ENCODE measurements at regions not wholly inside any gene's neighbourhood (a gene's known extent, or its start where the extent isn't known, plus 50 kb on each side); places are given as distances from the start of the nearest gene placed in this dataset.

- TF ChIP-seq, protein P1, sequence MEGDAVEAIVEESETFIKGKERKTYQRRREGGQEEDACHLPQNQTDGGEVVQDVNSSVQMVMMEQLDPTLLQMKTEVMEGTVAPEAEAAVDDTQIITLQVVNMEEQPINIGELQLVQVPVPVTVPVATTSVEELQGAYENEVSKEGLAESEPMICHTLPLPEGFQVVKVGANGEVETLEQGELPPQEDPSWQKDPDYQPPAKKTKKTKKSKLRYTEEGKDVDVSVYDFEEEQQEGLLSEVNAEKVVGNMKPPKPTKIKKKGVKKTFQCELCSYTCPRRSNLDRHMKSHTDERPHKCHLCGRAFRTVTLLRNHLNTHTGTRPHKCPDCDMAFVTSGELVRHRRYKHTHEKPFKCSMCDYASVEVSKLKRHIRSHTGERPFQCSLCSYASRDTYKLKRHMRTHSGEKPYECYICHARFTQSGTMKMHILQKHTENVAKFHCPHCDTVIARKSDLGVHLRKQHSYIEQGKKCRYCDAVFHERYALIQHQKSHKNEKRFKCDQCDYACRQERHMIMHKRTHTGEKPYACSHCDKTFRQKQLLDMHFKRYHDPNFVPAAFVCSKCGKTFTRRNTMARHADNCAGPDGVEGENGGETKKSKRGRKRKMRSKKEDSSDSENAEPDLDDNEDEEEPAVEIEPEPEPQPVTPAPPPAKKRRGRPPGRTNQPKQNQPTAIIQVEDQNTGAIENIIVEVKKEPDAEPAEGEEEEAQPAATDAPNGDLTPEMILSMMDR (IDR thresholded peaks at IDR 0.05): no peak
- TF ChIP-seq POLR2A (IDR thresholded peaks at IDR 0.05): no peak
Measured at GRCh38 chr13:97856304-97856675, 97.2 kb upstream of the IPO5 start.
